HG03175 (cell line): ENCODE measurements at regions not wholly inside any gene's neighbourhood (a gene's known extent, or its start where the extent isn't known, plus 50 kb on each side); places are given as distances from the start of the nearest gene placed in this dataset.
"Not testable (repeated sequence)": the region's sequence is repeated elsewhere in the genome, so short reads cannot be mapped to it uniquely, and the experiment has no call there.

Experiments used
- ATAC-seq: cut with Tn5 transposase; IDR thresholded peaks from one replicate; pipeline ENCODE4 v1.9.1; 2021; ENCODE audit warnings: mild to moderate bottlenecking, moderate library complexity; ENCODE audit not compliant: unreplicated experiment

- no peak for ATAC-seq
Observed at GRCh38 chr6:121748850-121749249, 313.4 kb downstream of the GJA1 start.

GRCh38 chr6:121755485-121755884 lies 320.0 kb downstream of the GJA1 start:
- ATAC-seq = no peak

DNA sequence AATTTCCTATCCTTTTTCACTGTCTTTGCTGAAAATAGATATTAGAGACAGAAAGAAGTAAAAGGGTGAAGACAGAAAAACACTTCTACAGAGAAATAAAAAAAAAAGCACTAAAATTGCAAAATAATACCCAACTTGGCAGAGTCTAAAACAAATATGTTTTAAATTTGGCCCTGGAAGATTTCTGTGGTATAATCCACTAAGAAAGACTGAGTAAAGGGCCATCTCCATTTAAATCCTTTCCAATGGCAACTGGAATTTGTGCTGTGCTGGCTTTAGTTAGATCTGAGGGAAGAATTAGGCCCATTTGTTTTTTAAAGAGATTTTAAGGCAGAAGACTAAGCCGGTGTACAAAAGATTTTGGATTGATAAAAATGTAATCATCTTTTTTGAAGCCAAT lies 321.2 kb downstream of the GJA1 start:
- ATAC-seq = no peak

DNA sequence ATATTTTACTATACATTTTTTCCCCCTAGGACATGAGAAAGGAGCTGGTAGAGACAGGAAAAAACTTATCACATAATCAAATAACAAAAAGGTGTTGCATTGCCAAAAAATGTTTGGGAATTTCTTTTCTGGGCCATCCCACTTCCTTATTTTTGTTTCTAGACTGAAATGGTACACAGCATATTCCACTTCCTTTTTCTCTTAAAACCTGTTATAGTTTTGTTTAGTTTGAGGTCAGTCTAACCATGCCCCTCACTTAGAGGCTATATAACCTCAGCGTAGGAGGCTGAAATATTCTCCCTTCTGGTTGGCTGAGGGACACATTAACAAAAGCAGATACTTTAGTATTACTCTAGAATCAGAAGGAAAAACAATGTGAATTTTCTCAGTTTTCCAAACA lies 323.9 kb downstream of the GJA1 start:
- ATAC-seq = peak; percentile 81

DNA sequence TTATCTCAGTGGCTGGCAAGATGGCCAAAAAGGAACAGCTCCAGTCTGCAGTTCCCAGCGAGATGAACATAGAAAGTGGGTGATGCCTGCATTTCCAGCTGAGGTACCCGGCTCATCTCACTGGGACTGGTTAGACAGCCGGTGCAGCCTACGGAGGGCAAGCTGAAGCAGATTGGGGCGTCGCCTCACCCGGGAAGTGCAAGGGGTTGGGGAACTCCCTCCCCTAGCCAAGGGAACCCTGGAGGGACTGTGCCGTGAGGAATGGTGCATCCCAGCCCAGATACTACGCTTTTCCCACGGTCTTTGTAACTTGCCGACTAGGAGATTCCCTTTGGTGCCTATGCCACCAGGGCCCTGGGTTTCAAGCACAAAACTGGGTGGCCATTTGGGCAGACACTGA lies 324.7 kb downstream of the GJA1 start:
- no peak for ATAC-seq

DNA sequence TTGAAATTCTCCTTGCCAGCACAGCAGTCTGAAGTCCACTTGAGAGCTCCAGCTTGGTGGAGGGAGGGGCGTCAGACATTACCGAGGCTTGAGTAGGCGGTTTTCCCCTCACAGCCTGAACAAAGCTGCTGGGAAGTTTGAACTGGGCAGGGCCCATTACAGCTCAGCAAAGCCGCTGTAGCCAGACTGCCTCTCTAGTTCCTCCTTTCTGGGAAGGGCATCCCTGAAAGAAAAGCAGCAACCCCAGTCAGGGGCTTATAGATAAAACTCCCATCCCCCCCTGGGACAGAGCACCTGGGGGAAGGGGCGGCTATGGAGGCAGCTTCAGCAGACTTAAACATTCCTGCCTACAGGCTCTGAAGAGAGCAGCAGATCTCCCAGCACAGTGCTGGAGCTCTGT lies 325.3 kb downstream of the GJA1 start:
- ATAC-seq = no peak

DNA sequence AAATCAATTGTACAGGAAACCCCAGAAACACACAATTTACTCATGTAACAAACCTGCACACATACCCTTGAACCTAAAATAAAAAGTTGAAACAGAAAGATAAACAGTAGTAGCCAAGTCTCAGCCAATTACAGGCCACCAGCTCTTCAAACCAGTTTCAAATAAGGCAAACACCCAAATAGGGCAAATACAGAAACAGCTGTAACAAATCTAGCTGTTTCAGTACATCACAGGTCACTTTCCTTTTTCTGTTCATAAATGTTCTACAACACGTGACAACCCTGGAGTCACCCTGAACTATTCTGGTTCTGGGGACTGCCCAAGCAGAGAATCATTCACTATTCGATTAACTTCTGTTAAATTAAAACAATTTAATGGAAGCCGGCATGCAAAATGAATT lies 329.0 kb downstream of the GJA1 start:
- ATAC-seq = peak; percentile 85

GRCh38 chr6:121765060-121765459 lies 329.6 kb downstream of the GJA1 start:
- ATAC-seq = no peak

GRCh38 chr6:121767211-121767610 lies 331.8 kb downstream of the GJA1 start:
- ATAC-seq = no peak

DNA sequence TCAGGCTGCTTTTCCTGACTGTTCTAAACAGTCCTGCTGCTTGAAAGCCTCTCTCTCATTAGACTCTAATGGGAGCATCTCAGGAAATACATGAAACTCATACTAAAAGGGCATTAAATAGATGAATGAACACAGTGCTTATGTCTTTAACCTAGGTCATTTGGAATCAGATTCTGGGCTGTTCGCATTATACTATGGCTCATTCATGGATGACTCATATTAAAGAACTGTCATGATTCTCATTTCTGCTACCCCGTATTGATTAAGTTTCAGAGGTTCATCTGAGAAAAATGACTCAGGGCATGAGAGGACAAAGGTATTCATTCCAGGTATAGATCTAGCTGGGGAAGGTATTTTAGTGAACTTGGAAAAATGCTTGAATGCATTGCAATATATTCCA lies 335.5 kb downstream of the GJA1 start:
- ATAC-seq = peak; percentile 59

DNA sequence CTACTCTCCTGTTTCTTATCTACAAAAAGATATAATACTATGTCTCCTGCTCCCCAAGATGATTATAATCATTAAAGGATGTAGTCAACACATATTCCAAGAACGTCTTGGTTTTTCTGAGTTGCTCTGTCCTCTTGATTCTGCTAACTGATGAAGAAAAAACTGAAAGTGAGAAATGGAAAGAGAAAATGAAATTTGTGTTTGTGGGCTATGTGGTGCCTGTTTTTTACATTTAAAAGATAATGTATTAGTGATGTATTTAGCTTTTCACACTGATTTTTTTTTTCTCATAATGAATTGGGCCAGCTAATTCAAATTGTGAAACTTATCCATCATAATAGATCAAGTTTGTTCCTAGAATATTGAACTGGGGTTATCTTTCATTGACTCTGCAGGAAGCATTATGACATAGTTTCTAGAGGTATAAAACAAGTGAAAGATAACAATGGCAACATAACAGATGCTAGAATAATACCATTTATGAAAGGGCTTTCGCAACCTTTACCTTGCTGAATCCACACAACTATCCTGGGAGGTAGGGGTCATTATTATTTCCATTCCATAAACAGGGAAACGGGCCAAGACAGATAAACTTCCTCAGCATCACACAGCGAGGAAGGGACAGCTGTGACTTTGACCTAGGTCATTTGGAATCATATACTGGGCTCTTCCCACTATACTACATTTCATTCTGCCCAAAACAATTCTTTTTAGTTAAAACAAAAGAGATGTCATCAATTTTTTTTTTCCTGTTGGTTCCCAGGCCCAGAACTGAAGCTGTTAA lies 336.7 kb downstream of the GJA1 start:
- ATAC-seq = peak; percentile 82

DNA sequence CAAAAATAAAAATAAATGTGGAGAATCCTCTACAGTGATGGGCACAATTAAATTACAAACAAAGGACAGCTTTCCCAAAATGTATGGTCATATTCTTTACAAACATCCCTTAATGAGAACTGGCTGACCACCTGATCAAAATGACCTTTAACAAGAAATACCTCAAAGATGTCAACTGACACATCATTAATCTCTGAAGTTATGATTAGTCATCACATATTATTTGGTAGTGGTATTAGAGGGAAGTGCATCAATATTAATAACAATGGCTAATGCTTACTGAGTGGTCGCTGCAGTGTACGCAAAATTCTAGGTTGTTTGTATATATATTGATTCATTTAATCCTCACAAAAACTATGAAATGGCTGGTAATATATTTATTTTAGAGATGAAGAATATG lies 340.6 kb downstream of the GJA1 start:
- no peak for ATAC-seq

GRCh38 chr6:121780325-121781321 lies 345.2 kb downstream of the GJA1 start:
- ATAC-seq = no peak

DNA sequence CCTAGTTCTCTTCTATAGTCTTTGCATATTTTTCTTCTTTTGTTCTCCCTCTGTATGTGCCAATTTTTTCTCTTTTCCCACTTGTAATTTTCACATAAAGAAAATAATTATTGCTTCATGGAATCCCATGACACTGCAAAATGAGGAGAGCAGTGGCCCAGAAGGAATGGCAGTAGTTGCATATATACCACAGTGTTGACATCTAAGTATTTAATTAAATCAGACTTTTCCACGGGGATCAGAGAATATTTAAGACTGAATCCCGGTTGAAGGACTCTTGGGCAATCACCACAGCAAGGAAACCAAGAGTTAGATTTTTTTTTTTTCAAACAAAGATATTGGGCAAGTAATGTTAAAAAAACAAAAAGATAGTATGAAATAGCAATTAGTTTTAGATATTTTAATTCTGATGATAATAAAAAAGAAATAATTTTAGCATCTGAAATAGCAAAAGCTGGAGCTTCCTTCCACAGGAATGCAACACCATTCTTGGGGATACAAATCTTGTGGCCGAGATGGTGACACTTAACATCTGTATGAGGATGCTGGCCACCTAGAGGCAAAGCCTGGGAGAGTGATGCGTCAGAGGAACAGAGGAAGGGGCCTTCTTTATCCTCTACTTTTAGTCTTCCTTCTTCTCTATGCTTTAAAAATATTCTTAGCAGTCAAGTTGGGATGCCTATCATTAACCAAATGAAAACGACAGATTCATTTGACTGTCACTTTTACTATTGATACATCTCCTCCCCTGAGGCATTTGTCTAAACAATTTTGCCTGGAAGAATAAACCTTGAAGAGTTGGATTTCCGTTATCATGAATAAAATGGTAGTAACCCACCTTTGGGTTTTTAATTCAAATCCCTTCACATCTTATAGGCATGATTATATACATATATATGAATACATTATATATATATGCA lies 356.2 kb downstream of the GJA1 start:
- ATAC-seq = no peak

DNA sequence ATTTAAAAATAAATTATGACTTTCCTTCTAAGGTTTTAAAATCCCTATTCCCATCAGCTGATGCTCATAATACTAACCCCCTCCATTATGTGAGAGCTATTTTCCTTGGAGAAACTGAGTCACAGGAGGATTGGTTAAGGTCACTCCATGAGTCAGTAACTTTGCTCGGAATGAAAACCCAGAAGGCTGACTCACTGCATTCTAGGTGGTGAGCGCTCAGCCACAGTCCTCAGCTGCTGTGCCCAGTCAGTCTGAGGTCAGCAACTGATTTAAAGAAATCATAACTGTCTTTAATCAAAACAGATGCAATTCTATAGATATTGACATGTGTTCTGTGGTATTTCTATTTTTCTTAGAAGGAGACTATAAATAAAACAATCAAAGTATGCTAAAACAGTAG lies 359.2 kb downstream of the GJA1 start:
- ATAC-seq = no peak

GRCh38 chr6:121797598-121797997 lies 362.2 kb downstream of the GJA1 start:
- not testable (repeated sequence) for ATAC-seq

DNA sequence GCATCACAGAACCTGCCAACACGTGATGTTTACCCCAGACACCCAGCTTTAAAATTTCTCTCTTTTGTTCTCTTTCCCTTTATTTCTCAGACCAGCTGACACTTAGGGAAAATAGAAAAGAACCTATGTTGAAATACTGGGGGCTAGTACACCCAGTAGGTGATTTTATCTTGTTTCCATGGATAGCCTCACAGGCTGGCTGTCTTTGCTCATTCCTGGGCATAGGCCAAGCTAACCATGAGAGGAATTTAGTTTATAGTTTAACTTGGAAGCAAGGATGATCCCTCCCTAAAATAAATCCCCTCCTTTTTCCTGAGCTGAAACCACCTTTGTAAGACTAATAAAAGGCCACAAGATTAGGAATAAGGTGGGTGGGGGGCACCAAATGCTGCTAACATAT lies 362.7 kb downstream of the GJA1 start:
- ATAC-seq = not testable (repeated sequence)

DNA sequence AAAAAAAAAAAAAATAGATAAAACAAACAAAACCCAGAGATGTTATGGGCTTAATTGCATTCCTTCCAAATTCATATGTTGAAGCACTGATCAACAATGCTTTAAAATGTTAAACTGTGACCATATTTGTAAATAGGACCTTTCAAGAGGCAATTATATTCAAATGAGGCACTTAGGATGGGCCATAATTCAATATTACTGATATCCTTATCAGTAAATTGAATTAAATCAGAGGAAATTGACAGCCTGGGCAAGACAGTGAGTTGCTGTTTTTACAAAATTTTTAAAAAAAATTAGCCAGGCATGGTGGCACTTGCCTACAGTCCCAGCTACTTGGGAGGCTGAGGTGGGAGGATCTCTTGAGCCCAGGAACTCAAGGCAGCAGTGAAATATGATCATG lies 364.1 kb downstream of the GJA1 start:
- no peak for ATAC-seq

DNA sequence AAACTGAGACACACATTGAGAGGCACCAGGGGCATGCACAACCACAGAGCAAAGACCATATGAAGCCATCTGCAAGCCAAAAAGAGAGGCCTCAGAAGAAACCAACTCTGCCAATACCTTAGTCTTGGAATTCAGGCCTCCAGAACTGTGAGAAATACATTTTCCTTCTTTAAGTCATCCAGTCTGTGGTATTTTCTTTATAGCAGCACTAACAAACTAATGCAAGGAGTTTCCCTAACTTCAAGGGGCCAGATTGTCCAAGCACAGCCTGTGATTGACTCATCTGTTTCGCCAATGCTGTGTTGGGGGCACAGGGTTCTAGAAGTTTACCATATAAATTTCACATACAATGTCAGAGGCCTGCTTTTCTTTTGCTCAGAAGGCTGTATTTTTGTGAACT lies 364.6 kb downstream of the GJA1 start:
- no peak for ATAC-seq

- ATAC-seq = no peak
Observed at GRCh38 chr6:121806116-121806515, 370.7 kb downstream of the GJA1 start.

DNA sequence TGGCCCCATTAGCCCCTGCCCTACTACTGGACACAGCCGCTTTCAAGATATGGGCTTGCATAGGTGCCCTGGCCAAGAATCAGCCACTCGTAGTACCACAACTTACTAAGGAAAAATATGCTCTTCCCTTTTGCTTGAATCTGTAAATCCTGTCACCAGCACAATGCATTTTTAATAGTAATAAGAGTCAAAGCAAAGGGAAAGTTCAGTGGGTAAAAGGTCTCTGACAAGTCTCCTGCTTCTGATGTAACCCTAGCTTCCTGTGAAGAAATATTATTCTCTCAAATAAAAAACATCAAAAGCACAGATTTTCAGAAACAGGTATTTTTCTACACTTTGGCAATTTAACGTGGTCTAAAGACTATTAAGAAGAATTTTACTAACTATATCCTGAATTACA lies 373.8 kb downstream of the GJA1 start:
- no peak for ATAC-seq
